HFFc6 (cell line): ENCODE measurements at regions not wholly inside any gene's neighbourhood (a gene's known extent, or its start where the extent isn't known, plus 50 kb on each side); places are given as distances from the start of the nearest gene placed in this dataset.

Experiments
- DNase-seq: peaks from one replicate; pipeline ENCODE4 v3.0.0-alpha.2; 2018
- H3K27ac Mint-ChIP-seq: 2 replicates; pipeline ENCODE4 v1.8.0; 2020; ENCODE audit warnings: mild to moderate bottlenecking, mixed read lengths
- H3K27me3 Mint-ChIP-seq: 2 replicates; pipeline ENCODE4 v1.8.0; 2021; ENCODE audit warnings: mild to moderate bottlenecking, moderate library complexity, mixed read lengths; ENCODE audit not compliant: insufficient read depth
- H3K36me3 Mint-ChIP-seq: 2 replicates; pipeline ENCODE4 v1.8.0; 2021; ENCODE audit warnings: low read depth, mixed read lengths
- H3K4me1 Mint-ChIP-seq: 2 replicates; pipeline ENCODE4 v1.8.0; 2020; ENCODE audit warnings: low read depth, mixed read lengths
- H3K4me3 Mint-ChIP-seq: 2 replicates; pipeline ENCODE4 v1.8.0; 2020; ENCODE audit warnings: mild to moderate bottlenecking, moderate library complexity, mixed read lengths
- H3K9me3 Mint-ChIP-seq: 2 replicates; pipeline ENCODE4 v1.8.0; 2020; ENCODE audit warnings: mild to moderate bottlenecking, mixed read lengths
- TF ChIP-seq, protein P1 (sequence below): fragments of 200-600 bp; sonication (generic); IDR thresholded peaks from 2 replicates; pipeline ENCODE4 v1.5.0; 2021; ENCODE audit warnings: antibody characterized with exemption, mild to moderate bottlenecking

DNA sequence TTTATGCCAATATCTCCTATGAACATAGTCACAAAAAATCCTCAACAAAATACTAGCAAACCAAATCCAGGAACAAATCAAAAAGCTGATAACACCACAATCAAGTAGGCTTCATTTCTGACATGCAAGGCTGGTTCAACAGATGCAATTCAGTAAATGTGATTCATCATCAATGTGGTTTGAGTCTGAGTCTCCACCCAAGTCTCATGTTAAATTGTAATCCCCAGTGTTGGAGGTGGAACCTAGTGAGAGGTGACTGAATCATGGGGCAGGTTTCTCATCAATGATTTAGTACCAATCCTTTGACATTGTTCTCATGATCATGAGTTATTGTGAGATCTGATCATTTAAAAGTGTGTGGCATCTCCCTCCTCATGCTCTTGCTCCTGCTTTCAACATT is 1072.7 kb downstream of the NR2F1-AS1 start:
- DNase-seq, result no peak

DNA sequence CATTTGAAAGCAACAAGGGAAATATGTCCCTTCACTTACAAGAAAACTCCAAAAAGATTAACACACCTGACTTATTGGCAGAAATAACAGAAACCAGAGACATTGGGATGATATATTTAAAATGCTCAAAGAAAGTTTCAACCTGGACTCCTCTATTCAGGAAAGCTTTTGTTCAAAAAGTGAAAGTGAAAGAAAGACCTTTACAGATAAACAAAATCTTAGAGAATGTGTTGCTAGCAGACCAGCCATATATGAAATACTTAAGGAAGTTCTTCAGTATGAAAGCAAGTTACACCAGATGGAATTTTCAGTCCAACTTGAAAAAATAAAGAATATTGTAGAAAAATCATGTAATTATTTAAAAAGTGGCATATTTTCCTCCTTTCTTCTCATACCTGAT is 1075.1 kb downstream of the NR2F1-AS1 start:
- no peak for DNase-seq
- H3K9me3 Mint-ChIP-seq, result peaks cover 21% of the 10 kb centered on the region
- H3K27ac Mint-ChIP-seq, result peak overlapping the region; percentile 81
- H3K4me3 Mint-ChIP-seq, result peak overlapping the region; percentile 88
- H3K36me3 Mint-ChIP-seq, result peaks cover 18% of the 10 kb centered on the region; the same call in 1 of the 2 replicates
- TF ChIP-seq, protein P1, sequence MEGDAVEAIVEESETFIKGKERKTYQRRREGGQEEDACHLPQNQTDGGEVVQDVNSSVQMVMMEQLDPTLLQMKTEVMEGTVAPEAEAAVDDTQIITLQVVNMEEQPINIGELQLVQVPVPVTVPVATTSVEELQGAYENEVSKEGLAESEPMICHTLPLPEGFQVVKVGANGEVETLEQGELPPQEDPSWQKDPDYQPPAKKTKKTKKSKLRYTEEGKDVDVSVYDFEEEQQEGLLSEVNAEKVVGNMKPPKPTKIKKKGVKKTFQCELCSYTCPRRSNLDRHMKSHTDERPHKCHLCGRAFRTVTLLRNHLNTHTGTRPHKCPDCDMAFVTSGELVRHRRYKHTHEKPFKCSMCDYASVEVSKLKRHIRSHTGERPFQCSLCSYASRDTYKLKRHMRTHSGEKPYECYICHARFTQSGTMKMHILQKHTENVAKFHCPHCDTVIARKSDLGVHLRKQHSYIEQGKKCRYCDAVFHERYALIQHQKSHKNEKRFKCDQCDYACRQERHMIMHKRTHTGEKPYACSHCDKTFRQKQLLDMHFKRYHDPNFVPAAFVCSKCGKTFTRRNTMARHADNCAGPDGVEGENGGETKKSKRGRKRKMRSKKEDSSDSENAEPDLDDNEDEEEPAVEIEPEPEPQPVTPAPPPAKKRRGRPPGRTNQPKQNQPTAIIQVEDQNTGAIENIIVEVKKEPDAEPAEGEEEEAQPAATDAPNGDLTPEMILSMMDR, result no peak
- H3K4me1 Mint-ChIP-seq, result peaks cover 19% of the 10 kb centered on the region
- H3K27me3 Mint-ChIP-seq, result no peaks in the 10 kb centered on the region; the same call in 1 of the 2 replicates

More for the DNA sequence above, 1072.7 kb downstream of the NR2F1-AS1 start:
- peaks cover 32% of the 10 kb centered on the region for H3K36me3 Mint-ChIP-seq
- no peak overlapping the region for H3K4me3 Mint-ChIP-seq
- H3K27ac Mint-ChIP-seq, result no peak overlapping the region
- TF ChIP-seq, protein P1, result no peak
- peaks cover 37% of the 10 kb centered on the region for H3K9me3 Mint-ChIP-seq
- H3K4me1 Mint-ChIP-seq, result peaks cover 19% of the 10 kb centered on the region
- no peaks in the 10 kb centered on the region; the same call in 1 of the 2 replicates for H3K27me3 Mint-ChIP-seq

DNA sequence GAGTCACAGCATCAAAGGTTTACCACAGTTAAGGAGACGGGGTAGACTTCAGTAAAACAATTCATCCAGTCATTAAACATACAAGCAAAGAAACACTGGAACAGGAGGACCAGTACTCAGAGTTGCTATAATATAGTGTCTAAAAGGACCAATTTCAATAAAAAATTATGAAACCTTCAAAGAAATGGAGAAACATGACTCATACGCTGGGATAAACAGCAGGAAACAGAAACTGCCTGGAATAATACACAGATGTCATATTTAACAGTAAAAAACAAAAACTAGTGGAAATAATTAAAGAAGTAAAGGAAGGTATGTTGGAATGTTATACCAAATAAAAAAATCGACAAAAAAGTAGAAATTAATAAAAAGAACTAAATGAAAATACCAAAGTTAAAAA is 1075.9 kb downstream of the NR2F1-AS1 start:
- Mint-ChIP-seq H3K27ac (peak overlapping the region; percentile 81; the same call in 1 of the 2 replicates), H3K27me3 (no peaks in the 10 kb centered on the region), H3K9me3 (peaks cover 17% of the 10 kb centered on the region), H3K36me3 (peaks cover 16% of the 10 kb centered on the region; the same call in 1 of the 2 replicates), H3K4me1 (peaks cover 19% of the 10 kb centered on the region), H3K4me3 (peak overlapping the region; percentile 88)
- DNase-seq, result no peak
- TF ChIP-seq, protein P1, result no peak

DNA sequence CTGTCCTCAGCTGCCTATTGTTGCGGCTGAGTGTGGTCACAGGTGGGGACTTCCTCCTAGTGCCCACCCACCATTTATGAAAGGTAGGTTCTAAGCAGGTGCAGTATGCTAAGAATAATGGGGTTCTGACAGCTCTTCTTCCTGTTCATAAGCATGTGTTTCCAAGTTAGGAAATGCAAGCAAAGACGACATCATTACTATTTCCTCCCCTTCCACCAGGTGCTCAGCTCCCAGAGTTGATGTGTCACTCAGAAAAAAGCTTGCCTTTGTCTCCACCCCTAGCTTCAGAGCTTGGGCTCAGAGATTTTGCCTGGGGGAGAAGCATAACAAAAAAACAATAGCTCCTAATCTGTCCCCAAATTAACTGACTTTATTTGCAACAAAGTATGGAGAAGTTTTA is 1076.7 kb downstream of the NR2F1-AS1 start:
- no peak for DNase-seq
- H3K4me1 Mint-ChIP-seq, result peaks cover 19% of the 10 kb centered on the region
- no peaks in the 10 kb centered on the region for H3K27me3 Mint-ChIP-seq
- no peak overlapping the region for H3K4me3 Mint-ChIP-seq
- TF ChIP-seq, protein P1, result no peak
- peaks cover 17% of the 10 kb centered on the region for H3K9me3 Mint-ChIP-seq
- peaks cover 16% of the 10 kb centered on the region; the same call in 1 of the 2 replicates for H3K36me3 Mint-ChIP-seq
- no peak overlapping the region for H3K27ac Mint-ChIP-seq

DNA sequence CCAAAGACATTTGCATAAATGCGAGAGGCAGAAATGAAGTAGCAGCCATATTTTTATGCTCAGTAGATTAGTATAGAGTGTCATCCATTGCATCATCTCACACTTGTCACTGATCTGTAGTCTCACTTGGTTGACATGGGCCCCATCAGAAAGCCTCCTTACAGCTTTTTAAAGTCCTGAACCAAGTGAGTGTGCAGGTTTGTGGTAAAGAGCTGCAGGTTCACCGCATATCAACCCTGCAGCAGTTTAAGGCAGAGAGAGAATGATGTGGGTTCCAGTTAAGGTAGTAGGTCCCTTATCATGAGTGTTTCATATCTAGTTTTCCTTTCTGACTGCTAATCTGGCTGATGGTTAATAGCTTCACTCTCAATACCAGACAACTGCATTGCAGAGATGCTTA is 1080.3 kb downstream of the NR2F1-AS1 start:
- H3K4me3 Mint-ChIP-seq, result no peak overlapping the region
- H3K27me3 Mint-ChIP-seq, result no peaks in the 10 kb centered on the region
- TF ChIP-seq, protein P1, result no peak
- no peaks in the 10 kb centered on the region for H3K36me3 Mint-ChIP-seq
- no peak for DNase-seq
- H3K27ac Mint-ChIP-seq, result no peak overlapping the region
- no peaks in the 10 kb centered on the region for H3K9me3 Mint-ChIP-seq
- H3K4me1 Mint-ChIP-seq, result peaks cover 14% of the 10 kb centered on the region

DNA sequence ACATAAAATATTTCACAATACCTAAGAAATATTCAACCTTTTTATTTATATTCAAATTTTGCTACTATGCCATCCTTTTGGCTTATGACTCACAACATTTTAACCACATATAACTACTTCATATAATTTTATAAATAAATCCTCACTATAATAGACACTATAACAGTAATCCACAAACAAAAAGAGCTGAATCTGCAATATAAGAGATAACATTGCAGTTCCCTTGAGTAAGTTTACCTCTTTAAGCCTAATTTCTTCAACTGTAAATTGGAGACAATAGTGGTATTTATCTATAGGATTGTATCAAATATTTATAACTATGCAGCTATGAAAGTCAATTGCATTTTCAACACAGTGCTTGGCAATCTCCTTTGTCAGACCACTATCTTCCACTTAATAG is 1084.5 kb downstream of the NR2F1-AS1 start:
- no peaks in the 10 kb centered on the region for H3K36me3 Mint-ChIP-seq
- TF ChIP-seq, protein P1, result no peak
- no peak for DNase-seq
- H3K27ac Mint-ChIP-seq, result no peak overlapping the region
- no peaks in the 10 kb centered on the region for H3K4me1 Mint-ChIP-seq
- no peaks in the 10 kb centered on the region for H3K9me3 Mint-ChIP-seq
- no peak overlapping the region for H3K4me3 Mint-ChIP-seq
- no peaks in the 10 kb centered on the region; the same call in 1 of the 2 replicates for H3K27me3 Mint-ChIP-seq
